GM18870 (cell line): ENCODE measurements at regions not wholly inside any gene's neighbourhood (a gene's known extent, or its start where the extent isn't known, plus 50 kb on each side); places are given as distances from the start of the nearest gene placed in this dataset.

Experiments
- ATAC-seq: cut with Tn5 transposase; IDR thresholded peaks from one replicate; pipeline ENCODE4 v1.9.1; 2021; ENCODE audit warnings: moderate library complexity; ENCODE audit not compliant: unreplicated experiment

DNA sequence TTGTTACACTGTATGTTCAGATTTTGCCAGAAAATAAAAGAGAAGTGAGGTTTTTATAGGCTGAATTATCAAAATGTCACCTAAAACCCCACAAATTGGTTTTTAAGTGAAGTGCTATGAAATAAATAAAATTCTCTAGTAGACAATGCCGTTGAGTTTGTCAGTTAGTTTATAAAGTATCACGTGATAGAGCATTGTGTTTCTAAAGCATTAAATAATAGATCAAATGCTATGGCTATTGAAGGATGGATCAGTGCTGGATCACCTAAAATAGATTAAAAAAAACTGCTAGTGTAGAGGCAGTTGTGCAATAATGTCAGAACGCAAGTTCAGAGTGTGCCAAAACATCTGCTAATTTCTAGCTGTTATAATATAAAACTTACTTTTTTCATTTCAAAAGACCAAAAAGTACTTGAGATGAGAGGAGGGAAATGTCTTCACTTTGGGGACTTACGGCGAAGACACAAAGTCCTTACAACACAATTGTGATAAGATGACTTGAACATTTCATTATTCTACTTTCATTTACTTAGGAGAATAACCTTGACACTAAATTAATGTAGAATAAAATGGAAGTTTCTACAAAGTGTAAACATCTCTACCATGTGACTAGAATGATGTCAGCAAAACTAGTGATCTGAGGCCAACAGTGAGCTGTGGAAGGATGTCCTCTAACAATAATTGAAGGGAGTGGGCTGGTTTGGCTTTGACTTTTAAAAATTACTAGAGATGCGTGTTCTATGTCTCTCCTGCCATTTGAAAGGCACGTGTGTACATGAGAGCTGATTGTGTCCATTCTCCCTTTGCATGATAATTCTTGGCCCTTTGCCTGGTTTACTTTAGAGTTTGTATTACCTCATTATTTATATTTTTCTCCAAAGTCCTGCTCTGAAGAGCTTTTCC, 154.4 kb upstream of the PDE3A start:
- ATAC-seq: no peak

DNA sequence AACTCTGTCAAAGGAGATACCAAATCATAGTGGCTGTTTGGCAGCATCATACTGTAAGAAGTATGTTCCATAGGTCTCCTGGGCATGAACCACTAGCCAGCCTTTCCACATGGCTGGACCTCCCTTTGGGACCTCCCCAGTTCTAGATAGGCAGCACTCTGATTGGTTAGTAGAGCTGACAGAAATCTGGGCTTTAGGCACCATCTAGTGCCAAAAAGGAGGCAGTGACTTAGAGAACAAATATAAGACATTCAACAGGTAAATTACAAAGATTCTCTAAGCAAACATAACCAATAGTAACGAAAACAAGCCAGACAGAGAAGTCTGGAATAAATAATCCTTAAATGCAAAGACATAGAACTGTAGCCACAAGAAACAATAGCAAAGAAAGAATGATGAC, 148.0 kb upstream of the PDE3A start:
- ATAC-seq: no peak

DNA sequence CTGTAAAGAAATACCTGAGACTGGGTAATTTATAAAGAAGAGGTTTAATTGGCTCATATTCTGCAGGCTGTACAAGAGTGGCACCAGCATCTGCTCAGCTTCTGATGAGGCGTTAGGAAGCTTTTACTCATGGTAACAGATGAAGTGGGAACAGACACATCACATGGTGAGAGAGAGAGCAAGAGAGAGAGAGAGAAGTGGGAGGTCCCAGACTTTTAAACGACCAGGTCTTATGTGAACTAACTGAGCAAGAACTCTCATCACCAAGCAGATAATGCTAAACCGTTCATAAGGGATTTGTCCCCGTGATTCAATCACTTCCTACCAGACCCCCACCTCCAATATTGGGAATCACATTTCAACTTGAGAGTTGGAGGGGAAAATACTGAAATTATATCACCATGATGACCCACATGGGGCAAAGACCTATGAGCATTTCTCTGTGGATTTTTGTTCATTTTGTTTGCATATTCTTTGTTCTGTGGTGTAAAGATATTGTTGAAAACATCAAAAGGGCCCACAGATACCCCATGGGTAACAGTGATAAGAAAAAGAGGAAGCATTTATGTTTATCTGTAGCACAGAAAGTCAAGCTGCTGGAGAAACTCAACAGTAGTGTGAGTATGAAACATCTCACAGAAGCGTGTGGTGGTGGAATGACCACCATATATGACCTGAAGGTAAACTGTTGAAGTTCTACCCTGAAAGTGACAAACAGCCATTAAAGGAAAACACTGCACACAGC, 135.2 kb upstream of the PDE3A start:
- no peak for ATAC-seq

DNA sequence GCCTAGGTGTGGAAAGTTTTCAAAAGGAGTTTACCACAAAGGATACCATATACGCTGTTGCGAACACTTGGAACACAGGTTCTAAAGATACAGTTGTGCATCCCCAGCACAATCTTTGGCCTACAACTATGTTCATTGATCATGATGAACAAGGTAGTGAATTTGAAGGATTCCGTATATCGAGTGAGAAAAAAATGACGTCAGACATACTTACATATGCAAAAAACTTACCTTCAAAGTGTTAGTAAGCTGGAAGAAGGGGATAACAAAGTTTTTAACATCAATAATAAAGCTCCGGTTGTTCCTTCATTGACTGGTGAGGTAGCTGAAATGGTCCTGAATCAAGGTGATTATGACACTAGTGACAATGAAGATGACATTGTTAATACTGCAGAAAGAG, 133.9 kb upstream of the PDE3A start:
- no peak for ATAC-seq

DNA sequence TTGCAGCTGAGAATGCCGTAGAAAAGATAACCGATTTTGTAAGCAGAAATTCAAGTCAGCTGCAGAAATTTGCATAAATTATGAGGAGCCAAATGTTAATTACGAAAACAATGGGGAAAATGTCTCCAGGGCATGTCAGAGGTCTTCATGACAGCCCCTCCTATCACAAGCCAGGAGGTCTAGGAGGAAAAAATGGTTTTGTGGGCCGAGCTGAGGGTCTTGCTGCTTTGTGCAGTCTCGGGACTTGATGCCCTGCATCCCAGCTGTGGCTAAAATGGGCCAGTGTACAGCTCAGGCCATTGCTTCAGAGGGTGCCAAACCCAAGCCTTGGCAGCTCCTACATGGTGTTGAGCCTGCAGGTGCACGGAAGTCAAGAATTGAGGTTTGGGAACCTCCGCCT, 131.2 kb upstream of the PDE3A start:
- ATAC-seq: no peak

DNA sequence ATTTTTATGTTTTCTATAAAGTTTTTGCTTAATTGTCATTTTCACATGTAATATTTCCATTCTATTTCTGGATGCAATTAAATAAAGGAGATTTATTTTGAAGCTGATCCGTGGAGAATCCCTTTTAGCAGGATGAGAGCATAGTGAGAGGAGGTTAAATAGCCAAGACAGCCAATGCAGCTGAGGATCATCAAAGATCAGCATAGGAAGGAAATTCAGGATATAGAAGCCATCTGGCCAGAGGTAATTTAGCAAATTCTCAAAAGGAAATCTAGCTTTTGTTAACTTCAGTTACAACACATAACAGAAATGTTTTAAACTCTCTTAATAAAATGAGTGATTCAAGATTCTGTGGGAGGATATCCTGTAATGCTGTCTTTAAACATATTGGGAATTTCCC, 122.8 kb upstream of the PDE3A start:
- no peak for ATAC-seq

DNA sequence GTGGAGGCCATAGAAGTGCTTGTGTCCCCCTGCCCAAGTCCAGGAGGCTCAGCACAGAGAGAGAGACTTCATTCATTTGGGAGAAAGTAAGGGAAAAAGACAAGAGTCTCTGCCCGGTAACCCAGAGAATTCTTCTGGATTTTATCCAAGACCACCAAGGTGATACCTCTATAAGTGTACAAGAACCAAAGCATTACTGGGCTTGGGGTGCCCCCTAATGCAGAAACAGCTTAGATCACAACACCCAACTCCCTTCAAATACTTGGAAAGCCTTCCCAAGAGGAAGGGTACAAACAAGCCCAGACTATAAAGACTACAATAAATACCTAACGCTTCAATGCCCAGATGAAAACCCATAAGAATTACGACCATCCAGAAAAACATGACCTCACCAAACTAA, 119.7 kb upstream of the PDE3A start:
- ATAC-seq: no peak

DNA sequence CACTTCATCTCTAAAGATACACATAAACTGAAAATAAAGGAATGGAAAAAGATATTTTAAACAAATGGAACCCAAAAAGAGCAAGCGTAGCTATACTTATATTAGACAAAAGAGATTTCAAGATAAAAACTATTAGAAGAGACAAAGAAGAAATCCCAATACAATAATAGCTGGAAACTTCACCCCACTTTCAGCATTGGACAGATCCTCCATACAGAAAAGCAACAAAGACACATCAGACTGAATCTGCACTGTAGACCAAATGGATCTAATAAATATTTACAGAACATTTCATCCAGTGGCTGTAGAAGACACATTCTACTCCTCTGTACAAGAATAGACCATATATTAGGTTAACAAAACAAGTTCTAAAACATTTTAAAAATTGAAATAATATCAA, 117.6 kb upstream of the PDE3A start:
- ATAC-seq: no peak

DNA sequence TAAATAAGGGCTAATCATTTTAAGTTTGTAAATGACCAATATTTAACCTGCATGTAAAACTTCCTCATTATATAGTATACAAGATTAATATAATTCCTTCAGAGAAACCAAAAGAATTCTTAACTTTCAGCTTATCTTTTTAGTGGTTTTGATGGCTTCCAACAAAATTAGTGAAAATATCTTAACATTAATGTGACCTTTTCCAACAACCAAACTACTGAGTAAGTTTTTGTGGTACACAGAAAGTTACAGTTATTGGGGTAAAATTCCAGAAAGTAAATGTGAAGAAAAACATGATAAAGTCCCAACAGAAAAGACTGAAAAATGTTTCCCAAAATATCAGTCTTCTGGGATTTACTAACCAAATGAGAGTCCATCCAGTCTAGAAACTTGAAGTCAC, 111.0 kb upstream of the PDE3A start:
- no peak for ATAC-seq

DNA sequence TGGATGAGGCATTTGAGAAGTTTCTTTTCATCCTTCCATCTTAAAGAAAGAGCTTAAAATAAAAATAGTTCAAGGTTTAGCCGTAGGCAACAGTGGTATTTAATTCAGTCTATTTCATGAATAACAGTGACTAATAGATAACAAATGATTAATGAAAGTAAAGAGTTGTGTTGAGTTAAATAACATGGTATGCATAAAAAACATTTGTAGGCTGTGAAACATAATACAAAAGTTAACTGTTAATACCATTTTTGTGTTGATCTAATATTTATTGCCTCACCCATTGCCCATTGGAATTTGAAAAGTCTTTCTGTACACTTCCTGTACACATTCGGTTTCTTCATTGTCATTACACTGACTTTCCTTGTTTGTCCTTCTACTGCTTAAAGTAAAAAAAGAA, 108.6 kb upstream of the PDE3A start:
- ATAC-seq: no peak

DNA sequence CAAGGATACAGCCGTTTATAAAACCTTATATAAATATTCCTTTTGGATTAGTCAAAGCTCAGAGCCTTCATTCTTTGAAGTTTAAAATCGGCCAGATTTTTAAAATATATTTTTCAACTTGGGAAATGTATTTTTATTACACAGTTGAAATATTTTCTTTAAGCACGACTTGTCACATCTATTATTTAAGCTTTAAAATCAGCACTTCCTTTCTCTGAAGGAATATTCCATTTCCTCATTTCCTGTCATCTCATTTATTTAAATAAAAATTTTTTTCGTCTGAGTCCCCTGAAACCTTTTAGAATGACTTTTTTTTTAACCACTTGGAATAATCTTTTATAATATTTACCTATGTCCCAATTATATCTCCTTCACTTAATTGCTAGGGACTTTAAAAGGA, 107.5 kb upstream of the PDE3A start:
- no peak for ATAC-seq

DNA sequence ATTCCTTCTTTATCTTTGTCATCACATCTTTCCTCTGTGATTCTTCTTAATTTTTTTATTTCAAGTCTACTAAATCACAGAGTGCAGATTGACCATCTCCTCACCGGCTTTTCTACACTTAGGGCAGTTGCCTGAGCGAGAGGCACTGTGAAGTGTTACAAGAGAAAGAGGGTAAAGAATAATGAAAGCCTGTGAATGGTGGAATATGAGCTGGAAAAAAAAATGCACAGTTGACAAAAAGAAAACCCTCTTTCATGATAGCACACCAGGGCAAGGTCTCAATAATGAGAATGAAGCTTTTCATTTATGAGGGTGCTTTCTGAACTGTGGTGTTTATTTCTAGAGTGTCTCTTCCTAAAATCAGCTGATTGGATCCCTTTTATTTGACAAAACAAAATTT, 106.2 kb upstream of the PDE3A start:
- ATAC-seq: no peak

DNA sequence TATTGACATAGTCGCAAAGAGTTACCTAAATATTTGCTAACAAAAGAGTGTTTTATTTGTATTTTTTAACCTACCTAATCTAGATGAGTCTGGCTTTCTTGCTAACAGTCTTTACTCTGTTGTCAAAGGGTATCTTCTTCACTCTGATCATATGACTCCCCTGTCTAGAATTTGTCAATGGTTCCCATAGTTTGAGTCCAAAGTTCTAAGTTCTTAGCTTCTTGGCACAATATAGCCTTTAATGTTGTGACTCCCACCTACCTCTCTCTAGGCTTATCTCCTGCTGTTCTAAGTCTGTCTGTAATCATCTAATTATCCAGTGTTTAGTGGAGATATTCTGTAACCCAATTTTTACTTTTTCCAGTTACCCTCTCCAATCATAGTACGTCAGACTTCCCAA, 104.3 kb upstream of the PDE3A start:
- ATAC-seq: no peak

DNA sequence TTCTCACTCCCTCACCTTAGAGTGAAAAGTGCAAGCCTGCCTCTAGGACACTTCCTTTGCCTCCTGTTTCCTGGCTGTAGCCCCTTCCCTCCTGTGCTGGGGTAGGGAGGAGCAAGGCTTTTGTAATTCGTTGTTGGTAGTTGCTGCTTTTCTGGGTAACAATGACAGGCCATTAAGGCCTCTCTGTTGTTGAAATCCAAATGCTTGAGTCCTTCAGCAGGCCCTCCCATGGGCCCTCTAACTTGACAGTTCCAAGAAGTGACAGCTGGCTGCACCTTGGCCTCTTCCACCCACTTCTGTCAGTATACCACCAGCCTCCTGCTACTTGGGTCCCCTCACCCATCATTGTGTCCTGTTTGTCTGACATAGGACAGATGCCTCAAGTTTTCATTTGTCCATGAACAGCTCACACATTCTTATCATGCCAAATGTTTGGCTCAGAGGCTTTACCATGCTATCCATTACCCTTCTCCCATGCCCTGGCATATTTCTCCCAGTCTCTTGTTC, 103.7 kb upstream of the PDE3A start:
- no peak for ATAC-seq

DNA sequence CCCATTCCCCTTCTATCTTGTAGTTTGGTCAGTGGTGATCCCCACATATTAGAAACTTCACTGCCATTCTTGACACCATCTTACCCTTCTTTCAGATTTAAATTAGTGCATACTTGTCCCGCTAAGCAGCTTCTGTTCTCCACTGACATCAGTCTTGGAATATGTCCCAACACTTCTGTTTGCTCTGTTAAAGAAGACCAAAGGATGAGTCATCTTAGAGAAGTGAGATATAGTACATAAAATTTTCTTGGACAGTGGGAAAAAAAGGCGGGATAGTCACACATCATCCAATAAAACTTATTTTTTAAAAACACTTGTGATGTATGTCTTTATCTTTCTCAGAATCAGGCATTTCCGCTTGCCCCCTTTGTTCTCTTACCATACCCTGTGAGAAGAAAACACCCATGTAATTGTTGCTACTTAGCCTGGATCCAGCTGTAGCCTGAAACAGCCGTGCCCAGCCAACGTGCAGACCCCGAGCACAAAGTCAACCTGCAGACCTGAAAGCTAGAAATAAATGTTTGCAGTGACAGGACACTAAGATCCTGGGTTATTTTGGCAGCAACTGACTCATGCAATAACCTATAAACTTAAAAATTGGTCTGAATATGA, 100.1 kb upstream of the PDE3A start:
- ATAC-seq: no peak

DNA sequence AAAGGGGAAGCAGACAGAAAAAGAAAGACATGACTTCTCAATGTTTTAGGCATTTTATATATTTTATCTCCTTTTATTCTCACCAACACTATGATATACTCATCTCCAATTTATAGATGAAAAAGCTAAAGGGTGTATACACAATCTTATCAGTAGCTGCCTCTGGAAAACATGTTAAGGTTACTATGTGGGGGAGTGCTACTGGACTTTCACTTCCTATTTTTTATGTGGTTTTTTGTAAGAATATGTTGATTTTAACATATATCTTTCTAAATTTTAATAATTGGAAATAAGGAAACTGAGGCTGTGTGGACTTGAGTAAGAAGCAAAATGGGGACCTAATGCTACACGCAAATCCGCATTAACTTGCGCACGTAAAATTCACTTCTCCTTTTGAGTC, 99.6 kb upstream of the PDE3A start:
- no peak for ATAC-seq

DNA sequence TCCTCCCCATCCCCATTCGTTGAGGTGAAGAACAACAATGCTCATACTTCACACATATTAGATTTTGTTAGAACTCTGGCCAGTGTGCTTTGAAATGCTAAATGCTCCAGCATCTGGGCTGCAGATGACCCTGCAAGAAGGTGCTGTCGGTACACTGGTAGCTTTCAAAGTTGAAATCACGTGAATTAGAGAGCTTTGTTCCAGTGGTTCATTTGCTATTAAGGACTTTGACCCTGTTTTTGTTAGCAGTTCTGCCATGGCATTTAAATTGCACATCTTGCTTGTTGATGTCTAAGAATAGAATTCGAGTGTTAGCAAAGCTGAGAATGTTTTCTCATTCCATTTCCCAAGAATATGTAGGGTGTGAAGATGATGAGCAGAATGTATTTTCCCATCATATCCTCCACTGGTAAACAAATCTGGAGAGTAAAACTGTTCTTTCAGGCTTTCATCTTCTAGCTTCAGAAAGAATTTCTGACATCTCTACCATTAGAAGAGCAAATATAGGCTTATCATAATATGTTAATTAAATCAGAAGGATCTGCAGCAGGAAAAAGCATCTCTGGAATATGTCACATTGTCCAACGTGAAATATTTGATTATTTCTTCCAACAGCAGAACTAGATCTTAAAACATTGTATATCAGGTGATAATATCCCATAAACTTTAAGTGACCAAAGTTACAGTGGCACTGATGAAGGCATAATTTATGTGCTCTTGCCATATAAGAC, 98.8 kb upstream of the PDE3A start:
- no peak for ATAC-seq

DNA sequence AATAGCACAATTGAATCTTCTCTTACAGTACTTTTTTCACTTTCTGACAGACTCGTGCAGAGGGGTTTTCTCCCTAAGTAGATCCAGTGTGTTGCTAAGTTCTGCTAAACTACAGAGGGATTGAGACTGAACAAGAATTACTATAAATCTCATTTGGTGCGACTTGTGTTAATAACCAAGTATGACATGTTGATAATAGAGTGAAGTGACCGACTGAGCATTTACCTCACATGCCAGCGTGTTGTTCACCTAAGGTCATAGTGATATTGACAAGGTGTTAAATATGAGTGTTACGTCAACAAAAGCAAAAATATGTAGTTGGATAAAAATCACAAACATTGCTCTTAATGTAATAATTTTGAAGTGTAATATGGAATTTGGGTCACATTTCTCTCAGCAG, 97.8 kb upstream of the PDE3A start:
- no peak for ATAC-seq

DNA sequence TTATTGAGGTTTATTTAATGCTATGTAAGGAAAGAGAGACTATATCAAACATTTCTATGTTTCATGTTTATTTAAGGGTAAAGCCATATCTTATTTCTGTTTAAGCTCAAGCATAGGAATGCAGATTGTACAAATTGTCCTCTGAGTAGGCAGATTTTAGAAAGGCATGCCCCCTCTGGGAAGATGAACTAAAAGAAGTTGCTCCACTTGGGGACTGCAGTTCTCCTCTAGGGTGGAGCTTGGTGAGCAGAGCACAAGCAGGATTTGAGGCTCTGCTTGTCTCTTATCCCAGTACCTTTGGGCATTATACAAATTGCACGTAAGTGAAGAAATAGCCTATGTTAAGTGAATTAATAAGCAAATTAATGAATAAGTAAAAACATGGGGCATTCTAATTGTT, 96.2 kb upstream of the PDE3A start:
- ATAC-seq: no peak

DNA sequence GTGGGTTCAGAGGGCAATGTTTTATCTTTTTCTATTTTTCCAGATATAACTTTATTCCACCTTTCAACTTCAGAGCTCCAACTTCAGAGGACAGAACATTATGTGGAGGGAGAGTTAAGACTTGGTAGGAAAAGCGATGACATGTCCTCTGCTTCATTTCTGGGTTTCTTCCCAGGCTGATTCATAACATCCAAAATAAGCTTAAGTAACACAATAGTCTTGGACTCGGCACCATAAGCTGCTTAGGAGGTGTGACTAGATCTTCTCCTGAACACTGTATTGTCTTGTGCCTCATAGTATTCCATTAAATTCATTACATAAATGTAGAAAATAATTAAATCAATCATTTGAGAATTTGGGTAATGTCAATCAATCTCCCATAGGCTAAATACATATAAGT, 95.5 kb upstream of the PDE3A start:
- no peak for ATAC-seq

DNA sequence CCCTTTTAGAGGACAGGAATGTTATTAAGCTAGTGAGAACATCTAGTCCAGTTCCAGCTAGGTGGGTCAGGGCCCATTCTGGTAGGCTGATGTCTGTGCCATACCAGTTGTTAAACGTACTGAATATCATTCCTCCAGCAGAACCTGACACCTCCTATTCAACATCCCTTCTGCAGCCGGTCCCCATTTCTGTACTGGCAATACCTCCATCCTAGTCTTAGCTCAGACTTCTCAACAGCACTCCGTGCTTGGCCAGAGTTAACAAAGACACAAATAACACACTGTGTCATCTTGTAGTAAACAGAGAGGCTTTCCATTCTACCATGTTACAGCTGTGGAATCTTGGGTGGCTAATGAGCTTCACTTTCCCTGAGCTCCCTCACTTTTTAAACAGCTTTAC, 94.3 kb upstream of the PDE3A start:
- no peak for ATAC-seq
